ENCODE measurements at regions not wholly inside any gene's neighbourhood (a gene's known extent, or its start where the extent isn't known, plus 50 kb on each side); places are given as distances from the start of the nearest gene placed in this dataset.

DNA sequence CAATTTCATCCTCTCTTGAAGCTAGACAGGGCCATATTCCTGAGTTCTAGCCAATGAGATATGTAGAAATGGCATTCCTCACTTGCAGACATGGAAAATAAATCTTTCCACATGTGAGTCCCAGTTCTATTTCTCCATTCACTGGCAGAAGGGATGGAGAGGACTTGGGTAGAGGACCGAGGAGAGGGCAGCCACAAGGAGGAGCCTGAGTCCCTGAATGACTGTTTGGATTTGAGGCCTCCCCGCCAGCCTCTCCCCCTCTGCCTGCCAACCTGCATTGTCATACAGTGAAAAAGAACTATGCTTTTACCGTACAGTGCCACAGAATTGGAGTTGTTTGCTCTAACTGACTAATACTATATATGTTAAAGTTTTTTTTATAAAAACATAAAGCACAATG is 583.0 kb upstream of the WWC1 start:
- POLR2A ChIA-PET = interaction anchor here (0.7 to 0.9 kb wide), 2 partner anchors 8 to 64 kb away, joined by 3 to 5 read pairs; no protein-coding TSS in a partner anchor
- TF ChIP-seq CTCF (IDR thresholded peaks at IDR 0.05; ENCODE audit: unreplicated experiment) = no peak
- Mint-ChIP-seq H3K27ac (ENCODE audit: low read depth, unreplicated experiment) (no peak overlapping the region), H3K4me3 (ENCODE audit: unreplicated experiment) (no peak overlapping the region), H3K4me1 (ENCODE audit: insufficient read depth, unreplicated experiment) (peaks cover 5% of the 10 kb centered on the region), H3K9me3 (ENCODE audit: unreplicated experiment) (no peaks in the 10 kb centered on the region), H3K36me3 (ENCODE audit: insufficient read depth, unreplicated experiment) (no peaks in the 10 kb centered on the region), H3K27me3 (ENCODE audit: insufficient read depth, unreplicated experiment) (no peaks in the 10 kb centered on the region)
- BruUV-seq (replicated peaks) = no TSS peak
- no peak for DNase-seq (ENCODE audit: unreplicated experiment)
- intact Hi-C loops (cut with micrococcal nuclease) = no loop called here
- CTCF ChIA-PET = interaction anchor here (0.8 kb wide), 1 partner anchor 14 kb away, joined by 3 read pairs; no protein-coding TSS in a partner anchor

GRCh38 chr5:167709625-167710024 is 581.8 kb upstream of the WWC1 start:
- no peaks in the 10 kb centered on the region for H3K27me3 Mint-ChIP-seq (ENCODE audit: insufficient read depth, unreplicated experiment)

DNA sequence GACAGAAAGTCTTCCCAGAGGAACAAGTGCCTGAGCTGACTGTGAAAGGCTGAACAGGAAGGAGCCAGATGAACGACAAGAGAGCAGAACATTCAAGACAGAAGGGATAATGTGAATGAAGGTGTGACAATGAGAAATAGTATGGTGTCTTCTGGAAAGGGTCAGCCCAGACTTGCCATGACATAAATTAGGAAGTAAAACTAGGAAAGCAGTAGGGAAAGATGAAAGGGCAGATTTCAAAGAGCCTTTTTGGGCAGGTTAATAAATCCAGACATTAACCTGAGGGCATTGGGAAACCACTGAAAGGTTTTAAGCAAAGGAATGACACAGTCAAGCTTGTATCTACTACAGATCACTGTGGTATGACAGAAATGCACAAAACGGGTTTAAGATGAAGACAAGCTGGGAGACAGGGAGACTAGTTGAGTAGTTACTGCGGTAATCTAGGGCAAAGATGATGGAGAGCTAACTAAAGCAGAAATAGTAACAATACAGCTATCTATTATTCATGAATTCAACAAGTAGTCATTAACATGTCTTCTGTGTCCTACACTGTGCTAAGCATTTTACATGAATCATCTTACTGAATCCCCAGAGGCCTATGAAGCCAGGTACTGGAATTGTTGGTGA is 580.9 kb upstream of the WWC1 start:
- CTCF ChIA-PET = interaction anchor here (0.6 to 1.6 kb wide), 5 partner anchors 12 to 284 kb away, joined by 3 to 14 read pairs (median 3); no protein-coding TSS in a partner anchor
- no peak for DNase-seq (ENCODE audit: unreplicated experiment)

More at GRCh38 chr5:167709625-167710024, 581.8 kb upstream of the WWC1 start:
- POLR2A ChIA-PET = interaction anchor here (0.8 to 2.6 kb wide), 3 partner anchors 9 to 96 kb away, joined by 3 to 11 read pairs (median 5); no protein-coding TSS in a partner anchor
- intact Hi-C loops (cut with micrococcal nuclease) = no loop called here
- CTCF ChIA-PET = interaction anchor here (0.6 to 1.3 kb wide), 3 partner anchors 136 to 311 kb away, joined by 3 to 5 read pairs (median 3); no protein-coding TSS in a partner anchor
- no TSS peak for BruUV-seq (replicated peaks)
- DNase-seq (ENCODE audit: unreplicated experiment) = no peak
- H3K4me3 Mint-ChIP-seq (ENCODE audit: unreplicated experiment) = no peak overlapping the region
- no peaks in the 10 kb centered on the region for H3K9me3 Mint-ChIP-seq (ENCODE audit: unreplicated experiment)
- H3K36me3 Mint-ChIP-seq (ENCODE audit: insufficient read depth, unreplicated experiment) = no peaks in the 10 kb centered on the region
- H3K27ac Mint-ChIP-seq (ENCODE audit: low read depth, unreplicated experiment) = no peak overlapping the region
- H3K4me1 Mint-ChIP-seq (ENCODE audit: insufficient read depth, unreplicated experiment) = peaks cover 10% of the 10 kb centered on the region
- TF ChIP-seq CTCF (IDR thresholded peaks at IDR 0.05; ENCODE audit: unreplicated experiment) = no peak

More for the DNA sequence above, 580.9 kb upstream of the WWC1 start:
- H3K4me1 Mint-ChIP-seq (ENCODE audit: insufficient read depth, unreplicated experiment) = peaks cover 10% of the 10 kb centered on the region
- H3K4me3 Mint-ChIP-seq (ENCODE audit: unreplicated experiment) = no peak overlapping the region
- no peaks in the 10 kb centered on the region for H3K27me3 Mint-ChIP-seq (ENCODE audit: insufficient read depth, unreplicated experiment)
- H3K27ac Mint-ChIP-seq (ENCODE audit: low read depth, unreplicated experiment) = no peak overlapping the region
- no TSS peak for BruUV-seq (replicated peaks)
- intact Hi-C loops (cut with micrococcal nuclease) = no loop called here
- H3K36me3 Mint-ChIP-seq (ENCODE audit: insufficient read depth, unreplicated experiment) = no peaks in the 10 kb centered on the region
- POLR2A ChIA-PET = interaction anchor here (0.6 to 2.6 kb wide), 5 partner anchors 9 to 140 kb away, joined by 3 to 11 read pairs (median 4); no protein-coding TSS in a partner anchor
- no peaks in the 10 kb centered on the region for H3K9me3 Mint-ChIP-seq (ENCODE audit: unreplicated experiment)
- no peak for TF ChIP-seq CTCF (IDR thresholded peaks at IDR 0.05; ENCODE audit: unreplicated experiment)

All from MCF 10A (cell line).